Immature natural killer cell (primary cell): ENCODE measurements at regions not wholly inside any gene's neighbourhood (a gene's known extent, or its start where the extent isn't known, plus 50 kb on each side); places are given as distances from the start of the nearest gene placed in this dataset.

ENCODE experiments used
- DNase-seq, 3 donors: peaks; one replicate each; pipeline ENCODE4 v3.0.0; 2022; ENCODE audit warnings: mixed read lengths in 1 of 3
- H3K27ac Mint-ChIP-seq, 6 donors: one replicate each; pipeline ENCODE4 v1.8.0; 2020; ENCODE audit warnings: mixed read lengths in 6 of 6, mild to moderate bottlenecking in 5 of 6, inconsistent platforms in 4 of 6, moderate library complexity in 3 of 6
- H3K27me3 Mint-ChIP-seq, 3 donors: one replicate each; pipeline ENCODE4 v1.8.0; 2020 to 2021; ENCODE audit warnings: low read depth in 3 of 3, mild to moderate bottlenecking in 3 of 3, mixed read lengths in 3 of 3, moderate library complexity in 3 of 3, inconsistent platforms in 1 of 3
- H3K36me3 Mint-ChIP-seq, 3 donors: one replicate each; pipeline ENCODE4 v1.8.0; 2020; ENCODE audit warnings: mixed read lengths in 3 of 3, inconsistent platforms in 2 of 3, mild to moderate bottlenecking in 2 of 3
- H3K4me1 Mint-ChIP-seq, 2 donors: one replicate each; pipeline ENCODE4 v1.8.0; 2020; ENCODE audit warnings: inconsistent platforms in 2 of 2, mild to moderate bottlenecking in 2 of 2, mixed read lengths in 2 of 2, moderate library complexity in 1 of 2
- H3K4me3 Mint-ChIP-seq, 5 donors: one replicate each; pipeline ENCODE4 v1.8.0; 2020; ENCODE audit warnings: mild to moderate bottlenecking in 5 of 5, mixed read lengths in 5 of 5, inconsistent platforms in 3 of 5, moderate library complexity in 3 of 5
- H3K9me3 Mint-ChIP-seq, 6 donors: one replicate each; pipeline ENCODE4 v1.8.0; 2020; ENCODE audit warnings: mild to moderate bottlenecking in 6 of 6, mixed read lengths in 6 of 6, inconsistent platforms in 4 of 6, moderate library complexity in 3 of 6

GRCh38 chr3:106819440-106819839 is 557.8 kb upstream of the CCDC54 start:
- H3K27me3 Mint-ChIP-seq: no peaks in the 10 kb centered on the region
- no peaks in the 10 kb centered on the region for H3K4me1 Mint-ChIP-seq
- DNase-seq: no peak
- no peak overlapping the region for H3K4me3 Mint-ChIP-seq
- peaks cover 0 to 5% (median 0%) of the 10 kb centered on the region in 6 donors for H3K9me3 Mint-ChIP-seq
- no peak overlapping the region for H3K27ac Mint-ChIP-seq
- no peaks in the 10 kb centered on the region for H3K36me3 Mint-ChIP-seq

GRCh38 chr3:106820726-106821362 is 556.4 kb upstream of the CCDC54 start:
- DNase-seq: no peak
- no peaks in the 10 kb centered on the region for H3K27me3 Mint-ChIP-seq
- peaks cover 0 to 2% of the 10 kb centered on the region in 2 donors for H3K4me1 Mint-ChIP-seq
- H3K9me3 Mint-ChIP-seq: peaks cover 0 to 5% (median 2%) of the 10 kb centered on the region in 6 donors
- H3K27ac Mint-ChIP-seq: no peak overlapping the region
- H3K4me3 Mint-ChIP-seq: no peak overlapping the region
- no peaks in the 10 kb centered on the region for H3K36me3 Mint-ChIP-seq

DNA sequence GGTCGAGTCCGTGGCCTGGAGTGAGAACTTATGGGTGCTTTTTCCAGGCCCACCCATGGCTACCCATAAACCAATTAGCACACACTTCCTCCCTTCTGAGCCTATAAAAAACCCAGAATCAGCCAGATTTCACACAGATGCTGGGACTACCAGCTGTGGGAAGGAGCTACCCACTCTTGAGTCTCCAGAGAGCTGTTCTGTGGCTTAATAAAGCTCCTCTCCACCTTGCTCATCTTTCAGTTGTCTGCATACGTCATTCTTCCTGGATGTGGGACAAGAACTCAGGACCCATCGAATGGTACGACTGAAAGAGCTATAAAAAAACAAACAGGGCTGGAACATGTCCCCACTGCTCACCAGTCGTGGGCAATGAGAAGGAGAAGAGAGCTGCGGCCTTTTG is 555.4 kb upstream of the CCDC54 start:
- Mint-ChIP-seq H3K27me3 (no peaks in the 10 kb centered on the region), H3K4me3 (no peak overlapping the region), H3K36me3 (no peaks in the 10 kb centered on the region), H3K4me1 (peaks cover 0 to 2% of the 10 kb centered on the region in 2 donors), H3K27ac (no peak overlapping the region), H3K9me3 (peaks cover 0 to 5% (median 2%) of the 10 kb centered on the region in 6 donors)
- no peak for DNase-seq

DNA sequence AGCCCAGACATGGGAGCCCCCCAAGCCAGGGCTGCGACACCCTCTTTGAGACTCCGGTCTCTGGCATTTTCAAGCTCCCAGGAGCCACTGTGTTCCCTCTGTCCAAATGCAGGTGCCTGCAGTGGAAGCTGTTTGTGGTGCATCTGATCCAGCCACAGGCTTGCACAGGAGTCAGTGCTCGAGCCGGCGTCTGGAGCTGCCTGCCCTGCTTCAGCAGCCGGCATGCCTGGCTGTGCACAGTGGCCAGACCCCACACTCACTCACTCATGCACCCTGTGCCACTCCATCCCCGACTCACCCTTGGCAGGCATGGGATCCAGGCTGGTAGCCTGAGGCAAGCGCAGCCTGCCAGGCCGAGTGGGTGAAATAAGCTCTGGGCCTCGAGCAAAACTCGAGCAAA is 555.0 kb upstream of the CCDC54 start:
- H3K9me3 Mint-ChIP-seq: peaks cover 0 to 5% (median 2%) of the 10 kb centered on the region in 6 donors
- no peak overlapping the region for H3K4me3 Mint-ChIP-seq
- H3K27ac Mint-ChIP-seq: no peak overlapping the region
- H3K4me1 Mint-ChIP-seq: peaks cover 0 to 2% of the 10 kb centered on the region in 2 donors
- no peaks in the 10 kb centered on the region for H3K27me3 Mint-ChIP-seq
- no peaks in the 10 kb centered on the region for H3K36me3 Mint-ChIP-seq
- no peak for DNase-seq

GRCh38 chr3:106823701-106824100 is 553.5 kb upstream of the CCDC54 start:
- Mint-ChIP-seq H3K27ac (no peak overlapping the region), H3K36me3 (no peaks in the 10 kb centered on the region), H3K4me1 (peaks cover 0 to 2% of the 10 kb centered on the region in 2 donors), H3K9me3 (peaks cover 0 to 5% (median 2%) of the 10 kb centered on the region in 6 donors), H3K4me3 (no peak overlapping the region), H3K27me3 (no peaks in the 10 kb centered on the region)
- no peak for DNase-seq

DNA sequence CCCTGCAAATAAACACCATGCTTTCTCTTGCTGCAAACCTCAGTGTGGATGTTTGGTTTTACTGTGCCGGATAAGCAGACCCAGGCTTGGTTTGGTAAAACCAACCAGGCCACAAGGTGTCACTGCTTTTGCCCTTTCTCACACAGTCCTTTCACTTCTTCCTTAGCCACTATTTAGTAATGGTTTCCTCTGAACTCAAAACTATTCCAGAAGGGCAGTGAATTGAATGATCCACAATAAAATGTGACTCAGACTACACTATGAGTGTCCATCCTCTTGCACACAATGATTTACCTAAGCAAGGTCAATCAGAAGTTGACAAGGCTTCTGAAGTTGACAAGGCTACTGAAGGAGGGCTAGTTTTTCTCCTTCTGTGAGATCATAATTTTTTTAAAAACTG is 552.4 kb upstream of the CCDC54 start:
- Mint-ChIP-seq H3K9me3 (peaks cover 0 to 10% (median 4%) of the 10 kb centered on the region in 6 donors), H3K4me3 (no peak overlapping the region), H3K27ac (no peak overlapping the region), H3K27me3 (no peaks in the 10 kb centered on the region), H3K4me1 (peaks cover 0 to 2% of the 10 kb centered on the region in 2 donors), H3K36me3 (no peaks in the 10 kb centered on the region)
- peak in 2 of 3 donors; percentile 3 to 14 for DNase-seq

DNA sequence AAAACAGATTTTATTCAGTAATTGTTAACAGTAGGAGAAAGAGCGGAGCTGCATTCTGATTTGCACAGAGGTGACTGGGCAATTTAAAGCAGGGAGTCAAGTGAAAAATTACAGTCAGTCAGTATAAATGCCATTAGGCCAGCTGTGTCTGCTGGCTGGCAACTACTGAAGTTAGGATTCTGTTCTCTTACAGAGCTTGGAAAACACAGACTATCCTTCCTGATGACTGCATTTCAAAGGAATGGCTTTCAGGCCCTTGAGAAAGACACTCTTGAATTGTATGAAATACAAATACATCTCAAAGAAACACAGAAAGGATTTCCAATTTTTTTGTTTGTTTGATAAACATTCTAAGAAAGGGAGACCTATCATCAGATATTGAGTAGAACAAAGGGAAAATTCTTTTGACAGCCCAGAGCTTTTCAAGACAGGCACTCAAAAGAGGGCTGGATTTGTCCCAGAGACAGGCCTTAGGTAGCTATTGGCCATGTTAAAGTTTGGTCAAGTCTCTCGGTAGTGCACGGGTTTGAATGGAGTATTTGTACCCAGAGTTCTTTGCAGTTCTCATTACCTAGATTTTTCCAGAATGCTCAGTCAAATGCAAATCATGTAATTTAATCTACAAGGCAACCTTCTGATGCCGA is 551.2 kb upstream of the CCDC54 start:
- DNase-seq: no peak
- no peaks in the 10 kb centered on the region for H3K36me3 Mint-ChIP-seq
- no peaks in the 10 kb centered on the region for H3K27me3 Mint-ChIP-seq
- H3K9me3 Mint-ChIP-seq: peaks cover 0 to 13% (median 8%) of the 10 kb centered on the region in 6 donors
- H3K4me1 Mint-ChIP-seq: peaks cover 0 to 2% of the 10 kb centered on the region in 2 donors
- no peak overlapping the region for H3K27ac Mint-ChIP-seq
- no peak overlapping the region for H3K4me3 Mint-ChIP-seq

GRCh38 chr3:106826791-106827311 is 550.4 kb upstream of the CCDC54 start:
- Mint-ChIP-seq H3K9me3 (peaks cover 2 to 15% (median 10%) of the 10 kb centered on the region in 6 donors), H3K4me3 (no peak overlapping the region), H3K27ac (no peak overlapping the region), H3K36me3 (no peaks in the 10 kb centered on the region), H3K27me3 (no peaks in the 10 kb centered on the region), H3K4me1 (peaks cover 0 to 2% of the 10 kb centered on the region in 2 donors)
- DNase-seq: peak in 1 of 3 donors; percentile 5

GRCh38 chr3:106827515-106828213 is 549.6 kb upstream of the CCDC54 start:
- no peak overlapping the region for H3K27ac Mint-ChIP-seq
- no peaks in the 10 kb centered on the region for H3K36me3 Mint-ChIP-seq
- H3K4me3 Mint-ChIP-seq: no peak overlapping the region
- no peak for DNase-seq
- H3K27me3 Mint-ChIP-seq: no peaks in the 10 kb centered on the region
- peaks cover 7 to 23% (median 16%) of the 10 kb centered on the region in 6 donors for H3K9me3 Mint-ChIP-seq
- H3K4me1 Mint-ChIP-seq: peaks cover 0 to 2% of the 10 kb centered on the region in 2 donors

DNA sequence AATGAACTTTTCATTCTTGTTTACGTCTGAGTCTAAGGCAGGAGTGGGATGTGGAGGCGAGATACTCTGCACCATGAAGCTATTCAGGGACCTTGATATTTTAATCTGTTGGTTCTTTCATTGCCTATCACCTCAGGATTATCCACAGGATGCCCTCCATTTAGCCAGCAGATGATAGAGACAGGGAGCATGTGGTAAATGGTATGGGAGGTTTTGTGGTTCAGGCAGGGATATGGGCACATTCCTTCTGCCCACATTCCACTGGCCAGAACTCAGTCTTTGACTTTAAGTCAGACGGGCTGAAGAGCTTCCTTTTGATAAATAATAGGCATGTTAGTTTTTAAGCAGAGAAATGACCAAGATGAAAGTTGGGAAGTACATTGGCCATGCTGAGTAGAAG is 548.0 kb upstream of the CCDC54 start:
- H3K36me3 Mint-ChIP-seq: no peaks in the 10 kb centered on the region
- H3K9me3 Mint-ChIP-seq: peaks cover 7 to 26% (median 18%) of the 10 kb centered on the region in 6 donors
- H3K27me3 Mint-ChIP-seq: no peaks in the 10 kb centered on the region
- DNase-seq: no peak
- H3K4me3 Mint-ChIP-seq: no peak overlapping the region
- peaks cover 0 to 2% of the 10 kb centered on the region in 2 donors for H3K4me1 Mint-ChIP-seq
- H3K27ac Mint-ChIP-seq: no peak overlapping the region

GRCh38 chr3:106830334-106830733 is 546.9 kb upstream of the CCDC54 start:
- Mint-ChIP-seq H3K4me3 (no peak overlapping the region), H3K27me3 (peaks cover 0 to 2% (median 0%) of the 10 kb centered on the region in 3 donors), H3K36me3 (no peaks in the 10 kb centered on the region), H3K9me3 (peaks cover 7 to 26% (median 16%) of the 10 kb centered on the region in 6 donors), H3K27ac (no peak overlapping the region), H3K4me1 (no peaks in the 10 kb centered on the region)
- DNase-seq: no peak

DNA sequence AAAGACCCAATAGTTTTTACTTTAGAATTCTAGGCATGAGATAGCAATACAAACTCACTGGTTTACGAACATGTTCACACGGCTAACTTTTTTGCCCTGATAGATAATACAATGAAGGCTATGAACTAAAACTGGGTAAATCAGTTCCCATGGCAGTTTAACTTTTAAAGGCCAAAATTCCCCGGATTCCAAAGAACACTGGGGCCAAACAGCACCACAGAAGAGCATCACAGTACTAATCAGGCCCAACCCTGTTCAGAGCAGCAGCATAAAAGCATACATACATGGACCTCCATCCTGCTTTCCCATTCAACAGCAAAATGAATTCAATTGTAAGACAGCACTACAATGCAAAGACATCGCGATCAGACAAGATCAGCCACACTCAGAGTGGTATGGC is 540.3 kb upstream of the CCDC54 start:
- no peak for DNase-seq
- no peaks in the 10 kb centered on the region for H3K4me1 Mint-ChIP-seq
- peaks cover 2 to 21% (median 10%) of the 10 kb centered on the region in 6 donors for H3K9me3 Mint-ChIP-seq
- peaks cover 2 to 4% (median 3%) of the 10 kb centered on the region in 3 donors for H3K27me3 Mint-ChIP-seq
- H3K27ac Mint-ChIP-seq: no peak overlapping the region
- no peak overlapping the region for H3K4me3 Mint-ChIP-seq
- no peaks in the 10 kb centered on the region for H3K36me3 Mint-ChIP-seq

GRCh38 chr3:106837616-106838015 is 539.6 kb upstream of the CCDC54 start:
- Mint-ChIP-seq H3K36me3 (no peaks in the 10 kb centered on the region), H3K4me3 (no peak overlapping the region), H3K27ac (no peak overlapping the region), H3K4me1 (no peaks in the 10 kb centered on the region), H3K27me3 (peaks cover 2 to 4% (median 3%) of the 10 kb centered on the region in 3 donors), H3K9me3 (peaks cover 0 to 14% (median 6%) of the 10 kb centered on the region in 6 donors)
- DNase-seq: no peak
